GM21723 (cell line): ENCODE measurements at regions not wholly inside any gene's neighbourhood (a gene's known extent, or its start where the extent isn't known, plus 50 kb on each side); places are given as distances from the start of the nearest gene placed in this dataset.

Experiments used
- ATAC-seq: cut with Tn5 transposase; IDR thresholded peaks from one replicate; pipeline ENCODE4 v1.9.1; 2021; ENCODE audit warnings: mild to moderate bottlenecking, moderate library complexity; ENCODE audit not compliant: unreplicated experiment

DNA sequence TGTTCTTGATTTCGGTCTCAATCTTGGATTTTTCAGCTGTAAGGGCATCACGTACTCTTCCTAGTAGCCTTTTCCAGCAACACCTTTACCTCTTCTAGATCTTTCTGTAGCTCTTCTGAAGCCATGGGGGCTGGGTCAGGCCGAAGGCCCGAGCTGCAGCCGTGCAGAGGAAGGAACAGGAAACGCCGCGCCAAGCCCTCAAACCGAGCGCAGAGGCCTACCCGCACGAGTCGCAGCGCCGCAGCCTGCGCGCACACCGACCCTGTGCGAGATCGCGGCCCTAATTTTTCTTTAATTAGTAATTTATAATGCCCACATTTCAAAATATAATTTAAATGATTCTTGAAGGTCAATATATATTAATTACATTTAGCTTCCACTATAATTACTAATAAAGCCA is 483.8 kb downstream of the NUP35 start:
- ATAC-seq: no peak

DNA sequence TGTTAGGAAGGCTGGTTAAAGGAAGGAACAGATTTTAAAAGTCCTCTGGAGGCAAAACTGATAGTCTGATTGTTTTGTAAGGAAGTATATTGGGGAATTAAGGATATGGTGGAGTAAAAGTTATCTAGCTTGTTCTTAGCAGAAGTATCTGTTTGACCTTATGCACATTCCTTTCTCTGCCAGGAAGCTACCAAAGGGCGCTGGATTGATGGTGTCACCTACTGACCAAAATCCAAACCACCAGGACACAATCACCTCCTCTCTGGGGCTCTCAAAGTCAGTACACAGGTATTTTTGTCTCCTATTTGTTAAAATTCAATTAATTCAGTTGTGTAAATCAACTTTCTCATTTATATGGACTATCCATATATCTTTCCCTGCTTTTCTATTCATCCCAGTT is 484.5 kb downstream of the NUP35 start:
- no peak for ATAC-seq

DNA sequence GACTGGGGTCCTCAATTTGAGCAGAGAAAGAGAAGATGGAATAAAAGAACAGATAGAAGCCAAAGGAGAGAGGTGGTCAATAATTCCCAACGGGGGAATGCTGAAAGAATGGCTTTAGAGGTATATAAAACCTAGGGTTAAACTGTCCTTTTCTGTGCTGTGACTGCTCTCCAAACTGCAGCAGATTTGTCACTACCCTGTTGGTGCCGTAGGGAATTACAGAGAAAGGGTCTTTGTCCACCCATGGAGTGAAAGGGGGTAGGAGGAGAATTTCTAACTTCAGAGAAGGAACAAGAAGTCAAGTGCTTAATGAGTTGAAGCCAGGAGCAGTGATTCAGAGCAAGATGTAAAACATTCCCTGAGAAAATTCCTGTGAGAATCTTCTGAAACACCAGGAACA is 486.5 kb downstream of the NUP35 start:
- no peak for ATAC-seq

DNA sequence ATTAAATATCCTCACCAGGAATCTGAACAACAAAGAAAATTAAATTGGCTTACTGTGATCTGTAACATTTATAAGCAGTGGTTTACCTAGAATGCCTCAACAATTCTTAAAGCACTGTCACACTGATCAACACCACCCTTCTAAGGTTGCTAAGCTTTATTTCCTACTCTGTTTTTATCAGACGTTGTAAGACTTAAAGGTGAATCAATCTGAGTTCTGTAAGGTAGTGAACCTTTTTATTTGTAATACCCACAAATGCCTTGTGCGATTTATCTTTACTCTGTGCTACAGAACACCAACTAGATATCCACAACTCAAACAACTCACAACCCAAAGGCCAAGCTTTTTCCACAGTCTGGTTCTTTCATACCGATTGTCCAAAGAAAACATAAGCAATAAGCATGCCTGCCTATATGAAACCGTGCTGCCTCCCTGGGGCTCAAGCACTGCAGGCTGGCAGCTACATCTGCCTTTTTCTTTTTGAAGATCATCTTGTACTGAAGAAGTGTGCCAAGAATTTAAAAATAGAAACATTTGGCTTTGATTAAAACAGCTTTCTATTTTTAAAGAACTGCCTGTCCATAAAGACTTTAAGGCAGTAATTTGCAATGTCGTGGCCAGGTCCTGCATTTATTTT is 490.7 kb downstream of the NUP35 start:
- no peak for ATAC-seq

DNA sequence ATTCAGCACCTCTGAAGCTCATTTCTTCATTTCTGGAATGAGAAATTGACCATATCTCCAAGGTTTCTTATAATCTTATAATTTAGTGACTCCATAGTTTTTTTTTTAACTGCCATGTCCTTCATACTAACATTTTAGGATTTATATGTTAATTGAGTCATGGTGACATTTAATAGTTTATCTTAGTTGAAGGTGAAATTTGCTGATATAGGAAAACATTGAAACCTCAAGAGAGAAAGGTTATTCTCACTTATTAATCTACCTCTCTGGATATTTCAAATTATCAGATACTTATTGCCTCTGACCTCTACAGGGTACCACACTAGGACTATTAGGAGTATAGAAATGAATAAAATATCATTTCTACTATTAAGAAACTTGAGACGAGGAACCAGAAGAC is 499.0 kb downstream of the NUP35 start:
- ATAC-seq: no peak

DNA sequence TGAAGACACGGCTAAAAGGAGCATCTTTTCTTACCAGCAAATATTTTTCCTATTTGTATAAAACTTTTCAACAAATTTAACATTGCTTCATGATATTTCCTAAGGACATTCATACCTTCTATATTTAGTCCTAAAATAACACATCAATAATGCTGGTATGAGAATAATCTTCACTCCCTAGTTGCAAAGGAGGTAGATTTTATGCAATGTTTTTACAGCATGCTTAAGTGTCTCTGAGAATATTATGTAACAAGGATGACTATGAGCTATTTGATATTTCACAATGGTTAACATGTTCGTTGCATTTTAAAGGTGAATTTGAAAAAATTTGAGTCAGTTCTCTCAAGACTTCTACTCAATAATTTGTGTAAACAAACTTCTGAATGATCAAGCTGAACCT is 506.7 kb downstream of the NUP35 start:
- no peak for ATAC-seq

DNA sequence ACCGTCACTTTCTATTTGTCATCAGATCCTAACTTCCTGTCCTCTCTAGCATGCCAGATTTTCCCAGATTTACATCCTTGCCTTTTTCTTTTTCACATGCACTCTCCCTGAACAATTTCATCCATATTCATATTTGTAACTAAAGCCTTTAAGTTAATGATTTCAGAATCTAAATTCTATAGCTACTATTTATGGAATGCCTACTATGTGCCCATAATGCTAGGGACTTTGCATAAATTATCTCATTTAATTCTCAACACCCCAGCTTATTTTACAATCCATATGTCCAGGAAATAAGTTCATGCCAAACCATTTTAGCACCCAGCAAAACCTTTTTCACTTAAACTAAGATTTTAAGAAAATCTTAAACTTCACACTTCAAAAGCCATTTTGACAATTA is 531.9 kb downstream of the NUP35 start:
- ATAC-seq: no peak

DNA sequence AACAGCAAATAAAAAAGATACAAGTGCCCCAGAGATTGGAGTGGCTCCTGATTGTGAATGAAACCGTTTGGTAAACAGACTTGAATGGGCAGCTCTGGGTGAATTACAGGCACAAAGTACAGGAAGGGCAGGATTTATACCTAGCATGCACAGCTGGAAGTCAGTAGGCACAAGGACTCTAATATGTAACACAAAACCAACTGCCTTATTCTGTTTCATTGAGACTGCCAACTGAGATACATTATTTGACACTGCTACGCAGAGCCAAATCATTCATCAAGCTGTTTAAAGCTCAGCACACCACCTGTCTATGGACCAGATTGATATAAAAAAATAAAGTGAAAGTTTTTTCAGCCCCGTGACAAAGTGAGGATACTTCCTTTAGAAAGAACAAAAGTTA is 541.2 kb downstream of the NUP35 start:
- ATAC-seq: no peak

DNA sequence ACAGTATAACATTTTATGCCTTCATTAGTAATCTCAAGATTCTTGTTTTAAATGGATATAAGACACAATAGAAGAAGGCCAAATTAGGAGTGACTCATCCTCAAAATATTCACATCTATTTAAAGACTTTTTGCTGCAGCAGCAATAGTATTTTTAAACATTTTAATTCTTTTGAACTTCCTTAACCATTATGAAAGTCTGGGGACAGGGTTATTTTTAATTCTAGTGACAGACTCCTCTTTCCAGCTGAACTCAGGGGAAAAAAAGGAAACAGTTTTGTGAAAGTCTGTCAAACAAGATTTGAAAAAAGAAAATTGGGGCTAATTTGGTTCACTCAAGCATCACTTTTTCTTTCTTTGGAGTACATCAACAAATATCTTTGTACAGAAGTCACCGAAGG is 541.8 kb downstream of the NUP35 start:
- ATAC-seq: no peak

DNA sequence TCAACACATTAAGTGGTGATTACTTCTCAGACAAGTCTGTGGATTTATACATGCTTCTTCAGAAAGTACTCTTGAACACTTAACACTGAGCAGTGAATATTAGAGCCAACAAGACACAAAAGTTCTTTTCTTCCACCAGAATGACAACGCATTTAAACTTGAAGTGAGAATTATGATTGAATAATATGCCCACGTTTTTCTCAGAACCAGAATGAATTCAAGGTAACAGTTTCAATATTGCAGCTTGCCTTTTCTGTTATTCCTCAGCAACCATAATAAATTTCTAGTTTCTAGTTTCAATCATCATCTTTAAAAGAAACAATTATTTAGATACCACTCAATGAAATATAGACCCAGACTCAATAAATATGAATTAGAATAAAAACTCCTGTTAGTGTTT is 547.0 kb downstream of the NUP35 start:
- ATAC-seq: no peak

DNA sequence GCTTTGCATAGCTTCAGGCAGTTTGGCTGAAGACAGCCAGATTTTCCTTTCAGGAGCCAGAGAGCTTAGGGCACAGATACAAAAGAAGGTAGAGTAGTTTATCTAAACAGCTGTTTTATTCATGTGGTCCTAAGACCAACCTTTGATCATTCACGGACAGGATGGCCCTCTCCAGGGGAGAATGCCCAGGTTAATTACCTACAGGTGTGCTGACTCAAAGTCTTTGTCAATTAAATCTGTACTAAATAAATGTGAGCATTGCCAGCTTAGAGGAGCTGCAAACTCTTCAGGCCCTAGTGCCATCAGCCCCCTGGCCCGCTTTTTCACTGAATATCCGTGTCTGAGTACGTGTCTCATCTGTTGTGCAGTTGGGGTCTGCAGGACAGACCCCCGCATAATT is 554.7 kb downstream of the NUP35 start:
- ATAC-seq: no peak

DNA sequence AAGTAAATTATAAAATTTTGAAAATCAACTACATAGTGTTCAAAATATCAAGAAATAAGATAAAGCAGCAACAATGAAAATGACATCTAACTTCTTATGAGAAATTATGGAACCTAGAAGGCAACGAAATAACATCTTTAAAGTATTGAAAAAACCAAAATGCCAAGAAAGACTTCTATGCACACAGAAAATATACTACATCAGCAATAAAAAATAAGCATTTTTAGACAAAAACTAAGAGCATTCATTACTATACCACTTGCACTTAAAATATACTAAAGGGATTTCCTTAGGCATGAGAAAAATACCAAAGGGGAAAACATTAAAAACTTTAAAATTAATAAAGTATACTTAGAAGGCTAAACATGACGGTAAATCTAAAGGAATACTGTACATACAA is 556.3 kb downstream of the NUP35 start:
- no peak for ATAC-seq

DNA sequence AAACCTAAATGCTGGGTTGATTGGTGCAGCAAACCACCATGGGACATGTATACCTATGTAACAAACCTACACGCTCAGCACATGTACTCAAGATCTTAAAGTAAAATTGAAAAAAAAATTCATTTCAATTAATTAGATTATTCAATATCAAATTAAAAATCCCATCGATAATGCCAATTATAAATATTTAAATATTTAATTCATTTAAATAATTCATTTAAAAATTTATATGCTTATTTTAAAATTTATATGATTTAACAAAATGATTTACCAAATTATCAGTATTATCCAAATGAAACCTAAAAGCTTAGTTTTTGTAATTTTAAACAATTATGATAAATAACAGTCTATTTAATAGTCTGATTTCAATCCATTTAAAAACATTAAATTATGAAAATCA is 560.4 kb downstream of the NUP35 start:
- no peak for ATAC-seq

DNA sequence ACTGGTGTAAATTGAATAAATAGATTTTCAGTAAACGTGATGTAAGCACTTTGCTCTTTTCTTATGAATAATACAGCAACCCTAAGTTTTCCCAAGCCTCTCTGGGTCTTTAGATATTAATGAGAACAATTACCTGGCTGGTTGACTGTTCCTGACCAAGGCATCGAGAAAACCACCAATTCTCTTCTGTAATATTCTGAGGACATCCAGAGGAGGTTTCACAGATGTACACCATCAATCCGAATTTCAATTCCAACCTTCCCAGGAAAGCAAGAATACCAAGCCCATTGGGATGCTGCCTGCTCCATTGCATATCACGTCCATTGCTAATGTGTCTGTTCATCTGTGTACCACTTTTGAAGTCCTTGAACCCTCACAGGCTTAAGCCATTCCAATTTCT is 571.8 kb downstream of the NUP35 start:
- no peak for ATAC-seq

DNA sequence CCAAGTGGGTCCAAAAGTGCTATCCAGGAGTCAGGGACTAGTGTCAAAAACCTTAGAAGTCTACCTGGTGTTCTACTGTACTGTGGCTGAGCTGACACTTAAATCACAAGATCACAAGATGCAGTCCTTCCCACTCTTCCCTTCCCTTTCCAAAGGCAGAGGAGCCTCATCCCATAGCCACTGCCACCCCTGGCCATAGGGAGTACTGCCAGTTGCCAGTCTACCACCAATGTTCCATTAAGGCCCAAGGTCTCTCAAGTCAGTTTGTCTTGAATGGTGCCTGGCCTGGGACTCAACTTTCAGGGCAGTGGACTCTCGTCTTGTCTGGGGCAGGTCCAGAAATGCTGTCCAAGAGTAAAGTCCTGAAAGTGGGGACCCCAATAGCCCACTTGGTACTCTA is 585.6 kb downstream of the NUP35 start:
- no peak for ATAC-seq

DNA sequence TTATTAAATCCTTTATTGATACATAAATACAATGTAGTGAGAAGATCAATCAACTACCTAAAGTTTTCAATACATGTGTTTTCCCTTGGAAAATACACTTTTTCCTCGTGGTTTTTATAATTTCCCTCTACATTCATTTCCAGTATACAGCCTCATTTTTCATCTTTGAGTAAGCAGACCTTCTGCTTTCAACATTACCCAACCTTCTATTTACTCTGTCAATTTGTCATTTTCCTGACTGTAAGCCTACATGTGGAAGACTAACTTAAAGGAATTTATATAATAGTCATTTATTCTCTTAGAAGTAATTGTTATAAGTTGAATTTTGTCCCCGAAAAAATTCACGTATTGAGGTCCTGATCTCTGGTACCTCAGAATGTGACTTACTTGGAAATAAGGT is 594.0 kb downstream of the NUP35 start:
- no peak for ATAC-seq

DNA sequence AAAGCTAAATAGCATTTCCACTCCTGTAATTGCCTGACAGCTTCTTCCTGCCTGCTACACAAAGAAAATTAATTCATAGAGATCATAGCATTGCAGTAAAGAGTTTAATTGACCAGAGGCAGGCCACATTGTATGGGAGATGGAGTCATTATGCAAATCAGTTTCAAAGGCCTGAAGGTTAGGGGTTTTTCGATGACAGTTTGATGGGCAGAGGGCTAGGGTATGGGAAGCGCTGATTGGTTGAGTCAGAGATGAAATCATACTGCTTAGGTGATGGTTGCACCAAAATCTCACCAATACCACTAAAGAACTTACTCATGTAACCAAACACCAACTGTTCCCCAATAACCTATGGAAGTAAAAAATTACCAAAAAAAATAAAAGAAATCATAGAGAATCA is 599.0 kb downstream of the NUP35 start:
- no peak for ATAC-seq

DNA sequence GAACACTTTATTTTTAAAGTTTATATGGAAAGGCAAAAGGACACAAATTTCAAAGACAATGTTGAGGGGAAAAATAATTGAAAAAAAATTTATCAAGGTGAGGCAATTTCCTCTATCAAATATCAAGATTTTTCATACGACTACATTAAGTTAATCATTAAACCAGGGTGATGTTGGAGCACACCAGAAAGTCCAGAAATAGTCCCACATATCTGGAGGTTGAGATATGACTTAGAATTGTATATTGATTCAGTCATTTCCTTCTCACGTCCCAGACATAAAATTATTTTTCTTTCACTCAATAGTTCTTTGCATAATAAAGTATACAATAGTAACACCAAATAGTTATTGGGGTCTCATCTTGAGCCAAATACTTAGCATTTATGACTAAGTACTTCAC is 605.1 kb downstream of the NUP35 start:
- no peak for ATAC-seq

DNA sequence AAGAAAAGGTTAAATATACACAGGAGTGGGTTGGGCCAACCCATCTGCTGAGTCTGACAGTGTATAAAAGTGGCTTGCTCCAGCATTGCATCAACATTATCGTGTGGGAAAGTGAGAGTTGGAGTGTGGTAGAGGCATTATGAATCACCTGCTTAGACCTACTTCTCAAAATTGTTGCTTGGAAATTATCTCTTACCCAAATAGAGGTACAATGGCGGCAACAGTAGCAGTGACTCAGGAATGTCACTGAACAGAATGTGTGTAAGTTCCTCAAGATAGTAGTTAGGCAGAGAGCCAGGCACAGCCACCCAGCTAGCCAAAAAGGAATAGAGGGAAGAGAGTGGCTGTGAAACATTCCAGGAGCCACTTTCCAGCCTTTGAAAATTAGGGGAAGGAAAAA is 616.0 kb downstream of the NUP35 start:
- no peak for ATAC-seq

DNA sequence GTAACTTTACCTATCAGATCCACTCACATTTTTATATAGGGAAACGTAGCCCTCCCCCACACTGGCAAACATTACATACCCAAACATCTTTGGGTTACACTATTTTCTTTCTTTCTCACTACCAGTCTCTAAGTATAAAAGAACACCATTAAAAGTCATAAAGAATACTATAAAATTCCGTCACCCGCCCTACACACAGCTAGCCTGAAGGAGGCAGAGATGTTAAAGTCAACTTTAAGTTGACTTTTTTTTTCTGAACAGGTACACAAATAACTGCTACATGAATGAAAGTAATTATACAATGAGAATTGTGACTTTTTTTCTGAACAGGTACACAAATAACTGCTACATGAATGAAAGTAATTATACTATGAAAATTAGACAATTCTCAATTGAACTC is 628.3 kb downstream of the NUP35 start:
- ATAC-seq: no peak

DNA sequence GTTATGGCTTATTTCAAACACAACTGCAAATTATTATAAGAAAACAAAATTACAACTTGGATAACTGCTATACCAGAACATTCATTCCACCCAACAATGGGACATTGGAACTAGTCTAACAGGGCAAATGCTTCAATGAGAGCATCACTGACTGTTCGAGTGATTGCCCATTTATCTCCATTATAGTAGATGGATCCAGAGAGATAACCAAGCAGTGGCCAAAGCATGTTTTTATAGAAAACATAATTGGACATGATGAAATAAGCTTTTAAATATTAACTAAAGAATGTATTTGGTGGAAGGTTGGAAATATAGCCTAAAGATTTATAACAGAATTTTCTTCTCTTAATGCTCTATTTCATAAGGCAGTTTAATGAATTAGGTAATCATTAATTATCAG is 634.8 kb downstream of the NUP35 start:
- ATAC-seq: no peak

DNA sequence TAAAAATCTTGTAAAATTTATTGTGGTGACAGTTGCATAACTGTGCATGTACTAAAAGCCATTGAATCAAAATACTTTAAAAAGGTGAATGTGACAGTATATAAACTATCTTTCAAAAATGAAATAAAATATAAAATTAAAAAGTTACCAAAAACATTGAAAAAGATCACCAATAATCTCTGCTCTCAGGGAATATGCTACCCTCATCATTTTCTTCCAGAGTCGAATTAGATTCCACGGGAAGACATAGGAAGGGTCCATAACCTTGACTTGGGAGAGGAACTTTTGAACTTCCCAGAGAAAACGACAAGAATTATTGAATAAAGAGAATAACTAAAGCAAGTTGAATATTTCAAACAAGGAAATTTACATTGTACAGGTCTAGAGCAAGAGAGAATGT is 649.5 kb downstream of the NUP35 start:
- ATAC-seq: no peak

DNA sequence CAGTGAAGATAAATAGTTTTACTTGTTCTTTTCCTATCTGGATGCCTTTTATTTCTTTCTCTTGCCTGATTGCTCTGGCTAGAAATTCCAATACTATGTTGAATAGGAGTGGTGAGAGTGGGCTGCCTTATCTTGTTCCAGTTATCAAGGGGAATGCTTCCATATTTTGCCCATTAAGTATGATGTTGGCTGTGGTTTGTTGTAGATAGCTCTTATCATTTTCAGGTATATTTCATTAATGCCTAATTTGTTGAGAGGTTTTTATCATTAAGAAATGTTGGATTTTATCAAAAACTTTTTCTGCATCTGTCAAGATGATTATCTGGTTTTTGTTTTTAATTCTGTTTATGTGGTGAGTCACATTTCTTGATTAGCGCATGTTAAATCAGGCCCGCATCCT is 655.8 kb downstream of the NUP35 start:
- ATAC-seq: no peak

DNA sequence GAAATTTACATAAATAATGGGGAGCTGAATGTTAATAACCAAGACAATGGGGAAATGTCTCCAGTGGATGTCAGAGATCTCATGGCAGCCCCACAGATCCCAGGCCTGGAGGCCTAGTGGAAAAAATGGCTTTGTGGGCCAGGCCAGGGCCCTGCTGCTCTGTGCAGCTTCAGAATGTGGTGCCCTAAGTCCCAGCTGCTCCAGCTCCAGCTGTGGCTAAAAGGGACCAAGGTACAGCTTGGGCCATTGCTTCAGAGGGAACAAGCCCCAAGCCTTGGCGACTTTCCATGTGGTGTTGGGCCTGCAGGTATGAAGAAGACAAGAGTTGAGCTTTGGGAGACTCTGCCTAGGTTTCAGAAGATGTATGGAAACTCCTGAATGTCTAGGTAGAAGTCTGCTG is 658.2 kb downstream of the NUP35 start:
- ATAC-seq: no peak
